ENCODE measurements at regions not wholly inside any gene's neighbourhood (a gene's known extent, or its start where the extent isn't known, plus 50 kb on each side); places are given as distances from the start of the nearest gene placed in this dataset.

GRCh38 chr14:43687921-43688320, 819.2 kb downstream of the FSCB start:
- no peaks in the 10 kb centered on the region for H3K79me1 ChIP-seq (replicated peaks; ENCODE audit: low read length, poor library complexity, severe bottlenecking)
- H2BK15ac ChIP-seq (ENCODE audit: low read depth, poor library complexity, severe bottlenecking): no peak overlapping the region
- H3K18ac ChIP-seq (ENCODE audit: low read depth in 1 of 2, low read length in 2 of 2): no peak overlapping the region
- no peak overlapping the region for H3K23ac ChIP-seq (ENCODE audit: low read length in 2 of 2)
- no peak overlapping the region for H3K9ac ChIP-seq (ENCODE audit: low read length)
- no peaks in the 10 kb centered on the region for H3K4me1 ChIP-seq (ENCODE audit: control insufficient read depth, insufficient read depth, low read depth, low read length)
- H3K27ac ChIP-seq (ENCODE audit: low read length, poor library complexity, severe bottlenecking): peak overlapping the region; percentile 43
- no peak overlapping the region for H3K4ac ChIP-seq (ENCODE audit: low read depth in 1 of 2, low read length in 2 of 2)
- H3K4me3 ChIP-seq (ENCODE audit: insufficient read depth in 1 of 2, low read depth in 1 of 2, low read length in 2 of 2): peak overlapping the region in 1 of 2 experiments; percentile 37
- H3K9me3 ChIP-seq (ENCODE audit: control insufficient read depth, low read length): no peaks in the 10 kb centered on the region
- H2AK5ac ChIP-seq (ENCODE audit: low read length, severe bottlenecking): no peak overlapping the region
- no peak overlapping the region for H4K91ac ChIP-seq (ENCODE audit: low read length)
- DNase-seq: peak; percentile 76
- no peak overlapping the region for H2BK5ac ChIP-seq (ENCODE audit: low read depth, low read length, poor library complexity, severe bottlenecking)
- no CpG with 5 or more reads among the region's 3 CpGs for WGBS
- H2AFZ ChIP-seq (ENCODE audit: low read depth, low read length): no peak overlapping the region
- no peak overlapping the region for H3K14ac ChIP-seq (ENCODE audit: low read length in 2 of 2)
- no peaks in the 10 kb centered on the region for H3K27me3 ChIP-seq (ENCODE audit: control insufficient read depth in 1 of 2, insufficient read depth in 1 of 2, low read length in 2 of 2)
- H2BK12ac ChIP-seq (ENCODE audit: low read length in 2 of 2): no peak overlapping the region
- no peaks in the 10 kb centered on the region for H3K36me3 ChIP-seq (ENCODE audit: control insufficient read depth in 1 of 2, insufficient read depth in 2 of 2, low read depth in 1 of 2, low read length in 2 of 2)
- no peak overlapping the region for H3K4me2 ChIP-seq (ENCODE audit: low read length, poor library complexity, severe bottlenecking)
- H2BK120ac ChIP-seq (ENCODE audit: low read depth, low read length): no peak overlapping the region
- no peak overlapping the region for H4K8ac ChIP-seq (ENCODE audit: low read length)

GRCh38 chr14:43677581-43677980, 829.5 kb downstream of the FSCB start:
- H3K4me2 ChIP-seq (ENCODE audit: low read length, poor library complexity, severe bottlenecking): no peak overlapping the region
- H2AK5ac ChIP-seq (ENCODE audit: low read length, severe bottlenecking): no peak overlapping the region
- H4K91ac ChIP-seq (ENCODE audit: low read length): no peak overlapping the region
- H3K23ac ChIP-seq (ENCODE audit: low read length in 2 of 2): no peak overlapping the region
- H3K36me3 ChIP-seq (ENCODE audit: control insufficient read depth in 1 of 2, insufficient read depth in 2 of 2, low read depth in 1 of 2, low read length in 2 of 2): no peaks in the 10 kb centered on the region
- H4K8ac ChIP-seq (ENCODE audit: low read length): no peak overlapping the region
- no peak overlapping the region for H2BK120ac ChIP-seq (ENCODE audit: low read depth, low read length)
- H2BK12ac ChIP-seq (ENCODE audit: low read length in 2 of 2): no peak overlapping the region
- no peaks in the 10 kb centered on the region for H3K4me1 ChIP-seq (ENCODE audit: control insufficient read depth, insufficient read depth, low read depth, low read length)
- H3K9me3 ChIP-seq (ENCODE audit: control insufficient read depth, low read length): no peaks in the 10 kb centered on the region
- H3K14ac ChIP-seq (ENCODE audit: low read length in 2 of 2): no peak overlapping the region
- H2BK15ac ChIP-seq (ENCODE audit: low read depth, poor library complexity, severe bottlenecking): no peak overlapping the region
- no peak overlapping the region for H2BK5ac ChIP-seq (ENCODE audit: low read depth, low read length, poor library complexity, severe bottlenecking)
- WGBS: no CpG with 5 or more reads among the region's 1 CpG
- H3K27me3 ChIP-seq (ENCODE audit: control insufficient read depth in 1 of 2, insufficient read depth in 1 of 2, low read length in 2 of 2): no peaks in the 10 kb centered on the region
- DNase-seq: no peak
- no peak overlapping the region for H3K4me3 ChIP-seq (ENCODE audit: insufficient read depth in 1 of 2, low read depth in 1 of 2, low read length in 2 of 2)
- no peaks in the 10 kb centered on the region for H3K79me1 ChIP-seq (replicated peaks; ENCODE audit: low read length, poor library complexity, severe bottlenecking)
- H2AFZ ChIP-seq (ENCODE audit: low read depth, low read length): no peak overlapping the region
- H3K27ac ChIP-seq (ENCODE audit: low read length, poor library complexity, severe bottlenecking): no peak overlapping the region
- no peak overlapping the region for H3K18ac ChIP-seq (ENCODE audit: low read depth in 1 of 2, low read length in 2 of 2)
- no peak overlapping the region for H3K4ac ChIP-seq (ENCODE audit: low read depth in 1 of 2, low read length in 2 of 2)
- no peak overlapping the region for H3K9ac ChIP-seq (ENCODE audit: low read length)

GRCh38 chr14:43674273-43674672, 832.8 kb downstream of the FSCB start:
- Histone ChIP-seq H2AK5ac (ENCODE audit: low read length, severe bottlenecking) (no peak overlapping the region), H3K14ac (ENCODE audit: low read length in 2 of 2) (no peak overlapping the region), H3K23ac (ENCODE audit: low read length in 2 of 2) (no peak overlapping the region), H3K79me1 (replicated peaks; ENCODE audit: low read length, poor library complexity, severe bottlenecking) (no peaks in the 10 kb centered on the region), H2BK15ac (ENCODE audit: low read depth, poor library complexity, severe bottlenecking) (no peak overlapping the region), H3K18ac (ENCODE audit: low read depth in 1 of 2, low read length in 2 of 2) (no peak overlapping the region), H2BK5ac (ENCODE audit: low read depth, low read length, poor library complexity, severe bottlenecking) (no peak overlapping the region), H3K4me1 (ENCODE audit: control insufficient read depth, insufficient read depth, low read depth, low read length) (no peaks in the 10 kb centered on the region), H3K27me3 (ENCODE audit: control insufficient read depth in 1 of 2, insufficient read depth in 1 of 2, low read length in 2 of 2) (no peaks in the 10 kb centered on the region), H3K4ac (ENCODE audit: low read depth in 1 of 2, low read length in 2 of 2) (no peak overlapping the region), H3K4me3 (ENCODE audit: insufficient read depth in 1 of 2, low read depth in 1 of 2, low read length in 2 of 2) (no peak overlapping the region), H4K91ac (ENCODE audit: low read length) (no peak overlapping the region), H4K8ac (ENCODE audit: low read length) (no peak overlapping the region), H2AFZ (ENCODE audit: low read depth, low read length) (no peak overlapping the region), H3K9me3 (ENCODE audit: control insufficient read depth, low read length) (peaks cover 6% of the 10 kb centered on the region), H3K36me3 (ENCODE audit: control insufficient read depth in 1 of 2, insufficient read depth in 2 of 2, low read depth in 1 of 2, low read length in 2 of 2) (no peaks in the 10 kb centered on the region), H3K4me2 (ENCODE audit: low read length, poor library complexity, severe bottlenecking) (no peak overlapping the region), H3K9ac (ENCODE audit: low read length) (no peak overlapping the region), H2BK120ac (ENCODE audit: low read depth, low read length) (no peak overlapping the region), H2BK12ac (ENCODE audit: low read length in 2 of 2) (no peak overlapping the region), H3K27ac (ENCODE audit: low read length, poor library complexity, severe bottlenecking) (no peak overlapping the region)
- no CpG with 5 or more reads among the region's 2 CpGs for WGBS
- no peak for DNase-seq

- no peak overlapping the region for H2BK15ac ChIP-seq (ENCODE audit: low read depth, poor library complexity, severe bottlenecking)
- no peak overlapping the region for H3K14ac ChIP-seq (ENCODE audit: low read length in 2 of 2)
- no peak overlapping the region for H3K27ac ChIP-seq (ENCODE audit: low read length, poor library complexity, severe bottlenecking)
- no peak overlapping the region for H3K9ac ChIP-seq (ENCODE audit: low read length)
- no CpG with 5 or more reads among the region's 3 CpGs for WGBS
- no peak overlapping the region for H3K4me3 ChIP-seq (ENCODE audit: insufficient read depth in 1 of 2, low read depth in 1 of 2, low read length in 2 of 2)
- peaks cover 13% of the 10 kb centered on the region for H3K9me3 ChIP-seq (ENCODE audit: control insufficient read depth, low read length)
- no peak overlapping the region for H3K4me2 ChIP-seq (ENCODE audit: low read length, poor library complexity, severe bottlenecking)
- H2BK120ac ChIP-seq (ENCODE audit: low read depth, low read length): no peak overlapping the region
- H3K27me3 ChIP-seq (ENCODE audit: control insufficient read depth in 1 of 2, insufficient read depth in 1 of 2, low read length in 2 of 2): no peaks in the 10 kb centered on the region
- no peak overlapping the region for H2AK5ac ChIP-seq (ENCODE audit: low read length, severe bottlenecking)
- H3K79me1 ChIP-seq (replicated peaks; ENCODE audit: low read length, poor library complexity, severe bottlenecking): no peaks in the 10 kb centered on the region
- no peak overlapping the region for H3K18ac ChIP-seq (ENCODE audit: low read depth in 1 of 2, low read length in 2 of 2)
- H4K8ac ChIP-seq (ENCODE audit: low read length): no peak overlapping the region
- DNase-seq: no peak
- no peak overlapping the region for H3K23ac ChIP-seq (ENCODE audit: low read length in 2 of 2)
- no peaks in the 10 kb centered on the region for H3K4me1 ChIP-seq (ENCODE audit: control insufficient read depth, insufficient read depth, low read depth, low read length)
- no peak overlapping the region for H2BK5ac ChIP-seq (ENCODE audit: low read depth, low read length, poor library complexity, severe bottlenecking)
- H3K4ac ChIP-seq (ENCODE audit: low read depth in 1 of 2, low read length in 2 of 2): no peak overlapping the region
- no peaks in the 10 kb centered on the region for H3K36me3 ChIP-seq (ENCODE audit: control insufficient read depth in 1 of 2, insufficient read depth in 2 of 2, low read depth in 1 of 2, low read length in 2 of 2)
- H4K91ac ChIP-seq (ENCODE audit: low read length): no peak overlapping the region
- no peak overlapping the region for H2AFZ ChIP-seq (ENCODE audit: low read depth, low read length)
- H2BK12ac ChIP-seq (ENCODE audit: low read length in 2 of 2): no peak overlapping the region
These were observed 835.2 kb downstream of the FSCB start for GRCh38 chr14:43671716-43672485.

Data from mesenchymal stem cell (in vitro differentiated cells and primary cell).